ENCODE measurements at regions not wholly inside any gene's neighbourhood (a gene's known extent, or its start where the extent isn't known, plus 50 kb on each side); places are given as distances from the start of the nearest gene placed in this dataset.

DNA sequence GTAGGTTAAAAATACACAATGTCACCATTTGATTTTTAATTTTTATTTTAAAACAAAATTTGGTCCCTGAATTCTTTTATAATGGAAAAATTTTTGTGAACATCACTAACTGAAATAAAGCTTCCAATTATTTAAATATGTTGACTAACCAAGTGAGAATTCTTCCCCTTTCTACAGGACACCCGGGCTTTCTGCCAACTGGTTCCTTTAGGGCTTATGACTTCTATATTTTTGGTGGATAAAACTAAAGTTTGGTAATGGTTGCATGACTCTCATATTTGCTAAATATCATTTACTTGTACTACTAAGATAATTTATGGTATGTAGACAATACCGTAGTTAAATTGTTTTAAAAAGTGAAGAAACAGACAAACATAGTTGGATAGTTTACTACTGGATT is 291.0 kb upstream of the DOK6 start:
- H3K27ac Mint-ChIP-seq: no peak overlapping the region
- no peak for DNase-seq (ENCODE audit: low spot score)
- H3K4me1 Mint-ChIP-seq (ENCODE audit: low read depth in 2 of 2): no peaks in the 10 kb centered on the region
- H3K4me3 Mint-ChIP-seq: no peak overlapping the region
- H3K36me3 Mint-ChIP-seq: no peaks in the 10 kb centered on the region
- peaks cover 4% of the 10 kb centered on the region for H3K9me3 Mint-ChIP-seq
- no peak for ATAC-seq
- H3K27me3 Mint-ChIP-seq: no peaks in the 10 kb centered on the region

DNA sequence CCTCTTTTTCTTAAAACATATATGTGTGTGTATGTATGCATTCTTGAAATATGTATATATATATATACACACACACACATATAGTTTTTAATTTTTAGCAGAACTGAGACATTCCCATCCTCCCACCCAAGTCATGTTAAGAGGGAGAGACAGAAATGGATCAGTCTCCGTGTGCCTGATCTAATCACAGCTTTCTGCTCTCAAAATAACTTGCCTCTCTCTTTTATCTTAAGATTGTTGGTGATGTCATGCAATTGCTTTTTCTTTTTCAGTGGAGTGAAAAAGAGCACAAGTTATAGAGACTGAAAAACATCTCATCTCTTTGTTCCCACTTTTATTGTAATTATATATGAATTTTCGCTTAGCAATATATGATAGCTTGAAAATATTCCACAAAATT is 279.9 kb upstream of the DOK6 start:
- ATAC-seq (no peak), DNase-seq (ENCODE audit: low spot score) (no peak)
- Mint-ChIP-seq H3K4me3 (no peak overlapping the region), H3K27ac (no peak overlapping the region), H3K27me3 (no peaks in the 10 kb centered on the region), H3K36me3 (no peaks in the 10 kb centered on the region), H3K9me3 (peaks cover 9% of the 10 kb centered on the region), H3K4me1 (ENCODE audit: low read depth in 2 of 2) (no peaks in the 10 kb centered on the region)

DNA sequence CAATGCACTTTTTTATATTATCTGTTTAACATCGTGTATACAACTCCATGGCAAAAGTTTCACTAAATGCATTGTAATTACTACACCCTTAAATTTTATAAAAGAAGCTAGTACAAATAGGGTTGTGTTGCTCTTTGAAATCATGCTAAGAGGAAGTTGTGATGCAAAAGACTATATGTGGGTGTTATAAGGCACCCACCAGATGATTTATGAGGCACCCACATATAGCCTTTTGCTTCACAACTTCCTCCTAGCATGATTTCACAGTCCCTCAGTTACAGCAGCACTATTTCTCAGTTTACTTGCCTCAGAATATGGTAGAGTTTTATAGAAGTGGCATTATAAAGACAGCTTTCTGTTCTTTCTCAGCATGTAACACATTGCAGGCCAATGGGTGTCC is 277.3 kb upstream of the DOK6 start:
- H3K36me3 Mint-ChIP-seq: no peaks in the 10 kb centered on the region
- DNase-seq (ENCODE audit: low spot score) (no peak), ATAC-seq (no peak)
- H3K4me3 Mint-ChIP-seq: no peak overlapping the region
- no peaks in the 10 kb centered on the region for H3K27me3 Mint-ChIP-seq
- H3K9me3 Mint-ChIP-seq: peaks cover 9% of the 10 kb centered on the region
- no peak overlapping the region for H3K27ac Mint-ChIP-seq
- H3K4me1 Mint-ChIP-seq (ENCODE audit: low read depth in 2 of 2): no peaks in the 10 kb centered on the region

DNA sequence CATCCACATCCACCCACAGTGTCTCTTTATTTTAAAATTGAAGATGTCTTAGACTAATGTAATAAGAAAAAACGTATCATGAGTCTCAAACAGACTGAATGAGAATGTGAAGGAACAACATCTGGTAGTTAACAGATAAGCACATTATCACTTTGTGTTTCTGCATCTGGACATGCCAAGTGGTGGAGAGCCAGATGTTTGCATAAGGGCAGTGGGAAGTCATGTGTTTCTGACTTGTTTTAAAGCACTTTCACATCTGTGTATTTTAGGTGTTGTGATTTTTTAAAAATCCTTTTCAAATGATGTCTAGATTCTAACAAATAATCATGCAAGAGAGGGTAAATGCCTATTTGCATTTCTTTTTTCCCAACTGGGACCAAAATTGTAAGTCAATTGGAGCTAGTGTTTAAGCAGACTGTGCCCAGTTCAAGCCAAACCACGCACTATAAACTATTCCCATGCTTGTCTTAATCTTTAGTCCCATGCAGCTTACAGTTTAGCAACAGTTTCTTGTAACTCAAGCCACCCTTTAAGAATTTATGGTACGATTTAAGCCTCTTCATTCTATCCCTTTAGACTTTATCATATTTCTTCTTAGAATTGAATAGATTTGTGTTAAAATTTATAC is 272.7 kb upstream of the DOK6 start:
- Mint-ChIP-seq H3K4me3 (no peak overlapping the region), H3K27ac (no peak overlapping the region), H3K36me3 (no peaks in the 10 kb centered on the region), H3K27me3 (no peaks in the 10 kb centered on the region), H3K9me3 (peaks cover 12% of the 10 kb centered on the region), H3K4me1 (ENCODE audit: low read depth in 2 of 2) (no peaks in the 10 kb centered on the region)
- DNase-seq (ENCODE audit: low spot score): no peak
- no peak for ATAC-seq

DNA sequence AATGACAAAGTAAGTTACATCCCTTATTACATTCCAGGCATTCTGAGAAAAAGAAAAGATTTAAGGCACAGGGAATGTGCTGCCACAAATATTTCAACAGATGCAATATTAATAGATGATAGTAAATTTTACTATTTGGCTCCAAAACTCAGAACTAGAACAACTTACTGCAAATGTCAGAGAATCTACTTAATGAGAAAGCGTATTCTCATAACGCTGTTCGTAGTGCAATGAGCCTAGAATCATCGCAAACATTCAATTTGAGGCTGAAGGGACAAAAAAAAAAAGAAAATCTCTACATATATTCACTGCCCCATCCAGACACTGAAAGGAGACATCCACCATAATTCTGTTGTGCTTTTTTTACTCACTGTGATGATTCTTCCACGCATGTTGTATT is 272.1 kb upstream of the DOK6 start:
- DNase-seq (ENCODE audit: low spot score) (no peak), ATAC-seq (no peak)
- Mint-ChIP-seq H3K4me1 (ENCODE audit: low read depth in 2 of 2) (no peaks in the 10 kb centered on the region), H3K4me3 (no peak overlapping the region), H3K36me3 (no peaks in the 10 kb centered on the region), H3K27ac (no peak overlapping the region), H3K9me3 (peaks cover 17% of the 10 kb centered on the region), H3K27me3 (no peaks in the 10 kb centered on the region)

DNA sequence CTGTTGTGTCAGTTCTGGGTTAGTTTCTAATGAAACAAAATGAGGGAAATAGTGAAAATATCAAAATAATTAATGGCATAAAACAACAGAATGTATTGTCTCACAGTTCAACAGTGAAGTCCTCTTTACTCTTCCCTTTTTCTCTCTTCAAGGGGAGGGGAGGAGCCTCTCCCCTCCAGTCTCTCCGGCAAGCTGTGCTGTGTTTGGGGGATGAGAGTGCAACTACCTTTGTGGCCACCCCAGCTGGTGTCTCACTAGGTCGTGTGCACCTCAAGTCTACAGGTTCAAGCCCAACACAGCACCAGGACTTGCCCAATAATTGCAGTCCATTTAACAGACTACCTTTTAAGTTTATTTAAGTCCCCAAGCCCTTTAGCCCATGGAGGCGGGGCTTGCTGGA is 271.7 kb upstream of the DOK6 start:
- no peaks in the 10 kb centered on the region for H3K27me3 Mint-ChIP-seq

DNA sequence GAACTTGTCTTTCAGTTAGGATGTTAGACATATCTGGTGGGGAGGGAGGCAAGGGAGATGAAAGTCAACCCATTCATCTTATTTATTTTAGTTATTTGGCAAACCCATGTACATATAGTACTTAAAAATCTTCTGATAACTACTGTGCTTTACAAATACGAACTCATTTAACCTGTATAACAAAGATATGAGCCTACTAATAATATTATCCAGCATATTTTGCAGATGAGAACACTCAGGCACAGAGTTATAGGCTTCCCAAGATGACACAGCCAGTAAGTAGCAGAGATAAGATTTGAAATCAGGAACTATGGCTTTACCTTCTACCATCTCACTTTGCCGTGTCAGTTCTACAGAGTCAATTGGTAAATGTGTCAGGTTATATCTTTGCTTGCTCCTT is 262.6 kb upstream of the DOK6 start:
- H3K27ac Mint-ChIP-seq: no peak overlapping the region
- peaks cover 15% of the 10 kb centered on the region for H3K9me3 Mint-ChIP-seq
- ATAC-seq: no peak
- H3K27me3 Mint-ChIP-seq: no peaks in the 10 kb centered on the region
- no peak for DNase-seq (ENCODE audit: low spot score)
- no peak overlapping the region for H3K4me3 Mint-ChIP-seq
- H3K36me3 Mint-ChIP-seq: no peaks in the 10 kb centered on the region
- H3K4me1 Mint-ChIP-seq (ENCODE audit: low read depth in 2 of 2): no peaks in the 10 kb centered on the region

More for the DNA sequence above, 271.7 kb upstream of the DOK6 start:
- H3K36me3 Mint-ChIP-seq: no peaks in the 10 kb centered on the region
- no peak overlapping the region for H3K27ac Mint-ChIP-seq
- no peaks in the 10 kb centered on the region for H3K4me1 Mint-ChIP-seq (ENCODE audit: low read depth in 2 of 2)
- no peak for ATAC-seq
- H3K4me3 Mint-ChIP-seq: no peak overlapping the region
- peaks cover 15% of the 10 kb centered on the region for H3K9me3 Mint-ChIP-seq
- no peak for DNase-seq (ENCODE audit: low spot score)

DNA sequence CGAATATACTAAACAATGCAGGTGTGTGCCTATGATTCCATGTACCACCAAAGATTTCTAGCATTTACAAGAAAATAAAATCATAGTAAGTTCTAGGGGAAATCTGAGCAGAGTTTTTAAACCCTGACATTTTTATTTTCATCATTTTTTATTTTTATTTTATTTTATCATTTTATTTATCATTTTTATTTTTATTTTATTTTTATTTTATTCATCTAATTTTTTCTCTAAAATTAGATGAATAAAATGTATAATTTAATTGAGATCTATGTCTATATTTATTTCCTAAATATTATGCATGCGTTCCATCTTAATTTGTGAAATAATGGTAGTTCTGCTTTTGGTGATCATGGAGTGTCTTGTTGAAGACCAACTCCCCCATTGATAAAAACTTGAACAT is 257.6 kb upstream of the DOK6 start:
- H3K4me3 Mint-ChIP-seq: no peak overlapping the region

DNA sequence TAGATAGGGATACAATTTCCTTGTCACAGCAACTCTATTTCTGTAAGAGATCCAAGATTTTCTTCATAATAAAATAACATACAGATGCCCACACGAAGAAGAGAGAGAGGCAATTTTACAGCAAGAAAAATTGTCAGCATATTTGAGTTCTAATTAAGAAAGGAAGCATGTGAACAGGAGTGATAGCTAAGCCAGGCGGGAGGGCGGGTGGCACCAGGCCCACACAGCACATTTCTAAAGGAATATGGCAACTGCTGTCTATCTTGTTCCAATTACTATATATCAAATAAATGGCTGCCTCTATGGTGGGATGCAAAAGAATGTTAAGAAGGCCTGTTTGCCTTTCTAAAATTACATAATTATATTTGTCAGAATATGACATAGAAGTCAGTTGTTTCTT is 248.3 kb upstream of the DOK6 start:
- ATAC-seq: no peak
- Mint-ChIP-seq H3K4me3 (no peak overlapping the region), H3K4me1 (ENCODE audit: low read depth in 2 of 2) (no peaks in the 10 kb centered on the region), H3K27ac (no peak overlapping the region), H3K27me3 (no peaks in the 10 kb centered on the region), H3K36me3 (no peaks in the 10 kb centered on the region), H3K9me3 (peaks cover 3% of the 10 kb centered on the region)
- DNase-seq (ENCODE audit: low spot score): no peak

More for the DNA sequence above, 257.6 kb upstream of the DOK6 start:
- Mint-ChIP-seq H3K36me3 (no peaks in the 10 kb centered on the region), H3K9me3 (peaks cover 7% of the 10 kb centered on the region), H3K27me3 (no peaks in the 10 kb centered on the region), H3K4me1 (ENCODE audit: low read depth in 2 of 2) (no peaks in the 10 kb centered on the region), H3K27ac (no peak overlapping the region)
- DNase-seq (ENCODE audit: low spot score): no peak
- no peak for ATAC-seq

DNA sequence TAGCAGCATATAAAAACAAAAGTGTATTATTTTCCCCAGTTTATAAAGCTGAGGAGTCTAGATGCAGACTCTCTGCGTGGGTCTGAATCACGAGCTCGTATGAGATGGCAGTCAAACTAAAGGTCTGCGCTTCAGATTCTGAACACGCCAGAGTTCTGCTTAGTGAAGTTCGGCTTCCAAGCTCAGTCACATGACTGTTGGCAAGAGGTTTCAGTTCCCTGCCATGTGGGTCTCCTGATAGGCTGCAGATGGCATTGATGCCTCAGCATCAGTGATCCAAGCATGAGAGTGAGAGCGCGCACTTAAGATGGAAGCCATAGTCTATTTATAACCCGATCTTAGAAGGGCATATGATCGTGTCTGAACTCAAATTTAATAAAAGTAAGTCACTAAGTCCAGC is 242.8 kb upstream of the DOK6 start:
- H3K36me3 Mint-ChIP-seq: no peaks in the 10 kb centered on the region

DNA sequence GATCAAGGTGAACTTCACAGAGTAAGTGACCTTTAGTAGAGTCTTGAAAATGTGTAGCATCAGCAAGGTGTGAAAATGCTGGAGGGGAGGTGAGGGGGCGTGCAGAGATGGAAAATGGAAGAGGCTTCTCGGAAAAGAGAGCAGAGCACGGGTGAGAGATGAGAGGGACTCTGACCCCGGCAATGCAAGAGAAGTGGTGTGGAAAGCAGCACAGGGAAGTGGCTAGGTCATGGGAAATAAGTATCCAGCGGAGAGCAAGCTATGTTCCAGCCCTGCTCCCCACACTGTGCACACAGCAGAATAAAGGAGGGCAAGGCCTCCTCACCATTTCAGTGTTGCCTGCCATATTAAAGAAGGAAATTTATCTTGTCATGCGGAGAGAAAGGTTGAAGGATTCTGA is 241.7 kb upstream of the DOK6 start:
- Mint-ChIP-seq H3K9me3 (no peaks in the 10 kb centered on the region), H3K4me1 (ENCODE audit: low read depth in 2 of 2) (no peaks in the 10 kb centered on the region), H3K27ac (no peak overlapping the region), H3K27me3 (no peaks in the 10 kb centered on the region), H3K4me3 (no peak overlapping the region), H3K36me3 (no peaks in the 10 kb centered on the region)
- ATAC-seq (no peak), DNase-seq (ENCODE audit: low spot score) (no peak)

More for the DNA sequence above, 242.8 kb upstream of the DOK6 start:
- DNase-seq (ENCODE audit: low spot score) (no peak), ATAC-seq (no peak)
- no peaks in the 10 kb centered on the region for H3K4me1 Mint-ChIP-seq (ENCODE audit: low read depth in 2 of 2)
- H3K27me3 Mint-ChIP-seq: no peaks in the 10 kb centered on the region
- H3K27ac Mint-ChIP-seq: no peak overlapping the region
- no peaks in the 10 kb centered on the region for H3K9me3 Mint-ChIP-seq
- no peak overlapping the region for H3K4me3 Mint-ChIP-seq

DNA sequence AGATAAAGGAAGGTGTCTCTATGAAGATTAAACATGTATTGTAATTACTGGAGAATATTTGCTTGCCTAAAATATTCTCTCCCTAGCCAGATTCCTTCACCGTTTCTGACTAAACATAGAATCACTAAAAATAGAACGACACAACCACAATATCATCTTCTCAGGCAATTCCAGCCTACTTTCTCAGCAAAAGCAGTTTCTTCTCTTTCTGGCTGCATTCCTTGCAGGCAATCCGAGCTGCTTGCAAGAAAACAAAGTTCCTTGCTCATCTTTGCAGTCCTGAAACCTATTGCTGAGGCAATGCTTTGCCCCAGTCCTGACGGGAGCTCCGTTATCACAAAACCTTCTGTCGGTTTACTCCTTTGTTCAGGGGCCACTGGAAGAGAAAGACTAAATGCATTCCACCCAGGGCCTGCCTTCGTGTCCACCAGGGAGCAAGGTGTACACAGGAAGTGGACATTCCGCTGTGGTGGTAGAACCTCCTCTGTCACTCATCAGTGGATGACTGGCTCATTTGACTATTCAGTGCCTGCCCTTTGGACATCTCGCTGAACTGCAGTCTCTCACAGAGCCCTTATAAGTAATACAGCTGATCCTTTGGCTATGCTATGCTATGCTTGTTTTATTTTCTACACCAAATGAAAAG is 239.2 kb upstream of the DOK6 start:
- no peaks in the 10 kb centered on the region for H3K4me1 Mint-ChIP-seq (ENCODE audit: low read depth in 2 of 2)
- DNase-seq (ENCODE audit: low spot score) (no peak), ATAC-seq (no peak)
- no peak overlapping the region for H3K27ac Mint-ChIP-seq
- H3K27me3 Mint-ChIP-seq: no peaks in the 10 kb centered on the region
- H3K9me3 Mint-ChIP-seq: no peaks in the 10 kb centered on the region
- no peaks in the 10 kb centered on the region for H3K36me3 Mint-ChIP-seq
- no peak overlapping the region for H3K4me3 Mint-ChIP-seq

DNA sequence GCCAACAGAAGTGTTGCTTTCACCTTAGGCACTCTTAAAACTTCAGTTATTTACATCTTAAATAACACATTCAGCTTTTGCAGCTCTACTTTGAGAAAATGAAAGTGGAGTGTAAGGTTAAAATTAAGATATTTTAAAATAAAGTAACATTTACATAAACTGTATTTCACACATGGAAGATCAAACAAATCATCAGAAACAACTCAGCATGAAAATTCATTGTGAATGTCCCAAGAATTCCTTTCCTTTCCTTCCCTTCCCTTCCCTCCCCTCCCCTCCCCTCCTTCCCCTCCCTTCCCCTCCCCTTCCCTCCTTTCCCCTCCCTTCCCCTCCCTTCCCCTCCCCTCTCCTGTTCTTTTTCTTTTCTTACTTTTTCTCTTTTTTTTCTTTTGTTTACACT is 238.0 kb upstream of the DOK6 start:
- no peak overlapping the region for H3K4me3 Mint-ChIP-seq
- no peak overlapping the region for H3K27ac Mint-ChIP-seq
- no peaks in the 10 kb centered on the region for H3K36me3 Mint-ChIP-seq
- ATAC-seq: no peak
- H3K9me3 Mint-ChIP-seq: no peaks in the 10 kb centered on the region
- H3K4me1 Mint-ChIP-seq (ENCODE audit: low read depth in 2 of 2): no peaks in the 10 kb centered on the region
- H3K27me3 Mint-ChIP-seq: no peaks in the 10 kb centered on the region
- no peak for DNase-seq (ENCODE audit: low spot score)

DNA sequence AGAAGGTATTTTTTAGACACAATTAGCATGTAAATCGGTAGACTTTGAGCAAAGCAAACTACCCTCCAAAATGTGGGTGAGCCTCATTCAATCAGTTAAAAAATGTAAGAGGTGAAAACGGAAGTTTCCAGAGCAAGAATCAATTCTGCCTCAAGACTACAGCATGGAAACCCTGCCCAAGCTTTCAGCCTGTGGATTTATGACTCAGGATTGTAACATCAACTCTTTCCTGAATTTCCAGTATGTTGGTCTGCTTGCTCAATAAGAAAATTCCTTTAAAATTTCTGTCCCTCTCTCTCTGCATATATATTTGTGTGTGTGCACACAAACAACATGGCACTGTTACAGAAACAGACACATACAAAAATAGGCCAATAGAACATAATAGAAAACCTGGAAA is 228.6 kb upstream of the DOK6 start:
- Mint-ChIP-seq H3K27ac (no peak overlapping the region), H3K27me3 (no peaks in the 10 kb centered on the region), H3K36me3 (no peaks in the 10 kb centered on the region), H3K4me1 (ENCODE audit: low read depth in 2 of 2) (no peaks in the 10 kb centered on the region), H3K9me3 (peaks cover 11% of the 10 kb centered on the region), H3K4me3 (no peak overlapping the region)
- DNase-seq (ENCODE audit: low spot score) (no peak), ATAC-seq (no peak)

DNA sequence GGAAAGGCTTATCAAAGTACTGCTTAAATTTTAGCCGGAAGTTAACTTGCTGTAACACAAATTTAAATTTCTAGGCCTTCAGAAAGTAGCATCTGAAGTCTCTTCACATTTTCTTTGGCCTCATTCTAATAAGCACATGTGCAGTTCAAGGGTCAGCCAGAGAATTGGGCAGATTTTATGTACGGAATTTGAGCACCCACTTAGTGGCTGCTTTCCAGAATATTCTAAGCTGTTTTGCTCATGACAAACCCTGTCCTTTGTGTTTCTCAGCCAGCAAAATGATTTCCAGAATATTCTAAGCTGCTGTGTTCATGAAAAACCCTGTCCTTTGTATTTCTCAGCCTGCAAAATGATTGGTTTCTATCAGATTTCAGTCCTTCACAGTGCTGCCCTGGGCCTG is 225.0 kb upstream of the DOK6 start:
- H3K27me3 Mint-ChIP-seq: no peaks in the 10 kb centered on the region
- H3K27ac Mint-ChIP-seq: no peak overlapping the region
- no peak overlapping the region for H3K4me3 Mint-ChIP-seq
- no peaks in the 10 kb centered on the region for H3K4me1 Mint-ChIP-seq (ENCODE audit: low read depth in 2 of 2)
- ATAC-seq (no peak), DNase-seq (ENCODE audit: low spot score) (no peak)
- H3K9me3 Mint-ChIP-seq: peaks cover 18% of the 10 kb centered on the region
- H3K36me3 Mint-ChIP-seq: no peaks in the 10 kb centered on the region

All from natural killer cell treated with Interleukin-12 subunit alpha and Interleukin-12 subunit beta and Interleukin-15 and Interleukin-18, amount 100 ng/mL, for 72 hours (primary cell).